NT2/D1 (cell line): ENCODE measurements at regions not wholly inside any gene's neighbourhood (a gene's known extent, or its start where the extent isn't known, plus 50 kb on each side); places are given as distances from the start of the nearest gene placed in this dataset.

Experiments used
- YY1 ChIP-seq: IDR thresholded peaks from 2 replicates; pipeline ENCODE4 v1.6.1; 2011; ENCODE audit not compliant: insufficient read length, insufficient read depth
- ZNF274 ChIP-seq: IDR thresholded peaks from 2 replicates; pipeline ENCODE4 v1.6.1; 2011; ENCODE audit warnings: mild to moderate bottlenecking, low read depth, low read length

GRCh38 chr18:75966431-75966830, 528.6 kb downstream of the ZNF516 start:
- TF ChIP-seq YY1 (no peak), ZNF274 (no peak)
